Fibroblast of lung (primary cell): ENCODE measurements at regions not wholly inside any gene's neighbourhood (a gene's known extent, or its start where the extent isn't known, plus 50 kb on each side); places are given as distances from the start of the nearest gene placed in this dataset.
A peak's percentile ranks its signal among the peaks of the same experiment; 100 is the strongest.

Experiments used
- DNase-seq, 2 donors: peaks; one replicate each; pipeline versions ENCODE4 v3.0.0 to v3.0.0-alpha.2; 2010; ENCODE audit warnings: low read depth in 2 of 2
- H2AFZ ChIP-seq: 2 replicates; pipeline ENCODE4 v1.5.1; 2012; ENCODE audit warnings: low read length, control low read depth, inconsistent platforms
- H3K27ac ChIP-seq: 2 replicates; pipeline ENCODE4 v1.5.1; 2011; ENCODE audit warnings: low read length, control low read depth; ENCODE audit not compliant: insufficient read depth
- H3K27me3 ChIP-seq: 2 replicates; pipeline ENCODE4 v1.5.1; 2011; ENCODE audit warnings: mild to moderate bottlenecking, low read length; ENCODE audit not compliant: control insufficient read depth, insufficient read depth
- H3K36me3 ChIP-seq: 2 replicates; pipeline ENCODE4 v1.5.1; 2011; ENCODE audit warnings: low read length; ENCODE audit not compliant: control insufficient read depth, insufficient read depth
- H3K4me1 ChIP-seq: 2 replicates; pipeline ENCODE4 v1.5.1; 2011; ENCODE audit warnings: low read length; ENCODE audit not compliant: control insufficient read depth, insufficient read depth; ENCODE audit errors: extremely low read depth
- H3K4me2 ChIP-seq: 2 replicates; pipeline ENCODE4 v1.5.1; 2011; ENCODE audit warnings: low read length, control low read depth; ENCODE audit not compliant: insufficient read depth; ENCODE audit errors: extremely low read depth
- H3K4me3 ChIP-seq, 4 experiments: fragments of 200-600 bp in 1 of 4; sonication (generic) in 1 of 4; replicated peaks in 1 of 4; 2 replicates each; pipeline ENCODE4 v1.5.1; 2011 to 2016; ENCODE audit warnings: low read length in 4 of 4, low read depth in 3 of 4, mild to moderate bottlenecking in 3 of 4, control low read depth in 2 of 4, inconsistent platforms in 1 of 4, mixed read lengths in 1 of 4; ENCODE audit not compliant: insufficient read depth in 1 of 4; ENCODE audit errors: control extremely low read depth in 1 of 4
- H3K79me2 ChIP-seq: 2 replicates; pipeline ENCODE4 v1.5.1; 2012; ENCODE audit warnings: mild to moderate bottlenecking, low read length, inconsistent platforms; ENCODE audit not compliant: control insufficient read depth, insufficient read depth
- H3K9ac ChIP-seq: 2 replicates; pipeline ENCODE4 v1.5.1; 2011; ENCODE audit warnings: mild to moderate bottlenecking, low read length, control low read depth; ENCODE audit not compliant: insufficient read depth
- H3K9me3 ChIP-seq: 2 replicates; pipeline ENCODE4 v1.5.1; 2012; ENCODE audit warnings: low read depth, low read length; ENCODE audit not compliant: control insufficient read depth, insufficient read depth
- H4K20me1 ChIP-seq: 2 replicates; pipeline ENCODE4 v1.5.1; 2011; ENCODE audit warnings: low read length; ENCODE audit not compliant: control insufficient read depth, insufficient read depth; ENCODE audit errors: extremely low read depth
- CTCF ChIP-seq, 2 donors: IDR thresholded peaks in 1 of 2; conservative IDR thresholded peaks in 1 of 2; 1 replicate in 1 of 2; 2 replicates in 1 of 2; pipeline ENCODE4 v1.5.1; 2011 to 2012; ENCODE audit warnings: low read length in 2 of 2, control low read depth in 1 of 2, inconsistent platforms in 1 of 2, low read depth in 1 of 2, mild to moderate bottlenecking in 1 of 2
- EZH2 ChIP-seq: IDR thresholded peaks from 2 replicates; pipeline ENCODE4 v1.5.1; 2012; ENCODE audit warnings: low read length, control low read depth, mild to moderate bottlenecking; ENCODE audit errors: missing control alignments

DNA sequence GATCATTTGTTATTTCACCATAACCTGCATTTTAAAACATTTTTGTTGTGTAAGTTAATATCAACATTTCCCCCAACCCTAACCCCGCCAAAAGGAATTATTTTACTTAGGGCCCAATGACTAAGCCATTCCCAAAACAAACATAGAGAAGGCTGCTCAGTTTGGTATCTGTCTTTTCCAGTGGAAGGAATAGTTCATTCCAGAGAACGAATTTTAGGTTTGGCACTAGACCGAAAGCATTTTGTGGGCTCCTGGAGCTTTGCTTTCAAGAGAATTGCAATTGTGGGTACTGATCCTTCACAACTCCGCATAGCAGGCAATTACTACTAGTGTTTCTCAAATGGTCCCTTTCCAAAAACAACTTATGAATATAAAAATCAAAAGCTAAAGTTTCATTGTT is 226.7 kb upstream of the MAD2L1 start:
- Histone ChIP-seq H3K9me3 (no peaks in the 10 kb centered on the region), H2AFZ (no peak overlapping the region), H3K27me3 (no peaks in the 10 kb centered on the region), H3K36me3 (no peaks in the 10 kb centered on the region), H3K79me2 (no peaks in the 10 kb centered on the region), H3K4me2 (no peak overlapping the region), H3K4me1 (no peaks in the 10 kb centered on the region), H3K27ac (no peak overlapping the region), H4K20me1 (no peaks in the 10 kb centered on the region), H3K9ac (no peak overlapping the region), H3K4me3 (no peak overlapping the region)
- TF ChIP-seq CTCF (conservative IDR thresholded peaks at IDR 0.05 in 1 of 2, IDR thresholded peaks at IDR 0.05 in 1 of 2; ENCODE audit: low read depth in 1 of 2, low read length in 2 of 2) = no peak
- TF ChIP-seq EZH2 = no peak
- peak; percentile 65 to 77 for DNase-seq

GRCh38 chr4:120291541-120291940 is 224.9 kb upstream of the MAD2L1 start:
- H4K20me1 ChIP-seq = no peaks in the 10 kb centered on the region
- no peak overlapping the region for H3K4me2 ChIP-seq
- no peak for TF ChIP-seq EZH2
- no peak for TF ChIP-seq CTCF (conservative IDR thresholded peaks at IDR 0.05 in 1 of 2, IDR thresholded peaks at IDR 0.05 in 1 of 2; ENCODE audit: low read depth in 1 of 2, low read length in 2 of 2)
- no peak overlapping the region for H3K4me3 ChIP-seq
- no peak overlapping the region for H3K27ac ChIP-seq
- H3K27me3 ChIP-seq = no peaks in the 10 kb centered on the region
- no peaks in the 10 kb centered on the region for H3K4me1 ChIP-seq
- no peaks in the 10 kb centered on the region for H3K36me3 ChIP-seq
- no peak for DNase-seq
- no peaks in the 10 kb centered on the region for H3K79me2 ChIP-seq
- no peaks in the 10 kb centered on the region for H3K9me3 ChIP-seq
- no peak overlapping the region for H3K9ac ChIP-seq
- no peak overlapping the region for H2AFZ ChIP-seq

- Histone ChIP-seq H3K4me2 (no peak overlapping the region), H4K20me1 (no peaks in the 10 kb centered on the region), H3K9ac (no peak overlapping the region), H3K27me3 (no peaks in the 10 kb centered on the region), H3K9me3 (no peaks in the 10 kb centered on the region), H3K27ac (no peak overlapping the region), H3K79me2 (no peaks in the 10 kb centered on the region), H3K4me3 (no peak overlapping the region), H2AFZ (no peak overlapping the region), H3K4me1 (no peaks in the 10 kb centered on the region), H3K36me3 (no peaks in the 10 kb centered on the region)
- TF ChIP-seq EZH2 (no peak), CTCF (conservative IDR thresholded peaks at IDR 0.05 in 1 of 2, IDR thresholded peaks at IDR 0.05 in 1 of 2; ENCODE audit: low read depth in 1 of 2, low read length in 2 of 2) (no peak)
- no peak for DNase-seq
Measured at GRCh38 chr4:120290553-120290952, 223.9 kb upstream of the MAD2L1 start.
